Keratinocyte (primary cell): ENCODE measurements at regions not wholly inside any gene's neighbourhood (a gene's known extent, or its start where the extent isn't known, plus 50 kb on each side); places are given as distances from the start of the nearest gene placed in this dataset.
"Not testable (repeated sequence)": the region's sequence is repeated elsewhere in the genome, so short reads cannot be mapped to it uniquely, and the experiment has no call there.

Experiments
- DNase-seq: peaks from one replicate; pipeline ENCODE4 v3.0.0-alpha.2; 2011; ENCODE audit warnings: low read depth, missing footprints, low spot score
- FAIRE-seq: peaks from 2 replicates; lab custom pipeline; 2011; peaks lifted over from hg19 to GRCh38; lab: Jason Lieb, UNC
- H2AFZ ChIP-seq: 2 replicates; pipeline ENCODE4 v1.6.0; 2012; ENCODE audit warnings: low read length, control low read depth, inconsistent platforms; ENCODE audit not compliant: control insufficient read depth
- H3K27ac ChIP-seq: 2 replicates; pipeline ENCODE4 v1.5.1; 2011; ENCODE audit warnings: low read length; ENCODE audit not compliant: control insufficient read depth, insufficient read depth
- H3K27me3 ChIP-seq: 3 replicates; pipeline ENCODE4 v1.6.0; 2011; ENCODE audit warnings: low read length; ENCODE audit not compliant: control insufficient read depth, insufficient read depth; ENCODE audit errors: extremely low read depth
- H3K36me3 ChIP-seq, 2 experiments: 2 replicates in 1 of 2; 3 replicates in 1 of 2; pipeline ENCODE4 v1.5.1; 2011; ENCODE audit warnings: low read length in 2 of 2, mild to moderate bottlenecking in 1 of 2; ENCODE audit not compliant: control insufficient read depth in 2 of 2, insufficient read depth in 2 of 2; ENCODE audit errors: extremely low read depth in 1 of 2
- H3K4me1 ChIP-seq: 3 replicates; pipeline ENCODE4 v1.5.1; 2011; ENCODE audit warnings: low read length; ENCODE audit not compliant: control insufficient read depth, insufficient read depth; ENCODE audit errors: extremely low read depth
- H3K4me2 ChIP-seq: 3 replicates; pipeline ENCODE4 v1.6.0; 2011; ENCODE audit warnings: low read depth, low read length; ENCODE audit not compliant: control insufficient read depth, insufficient read depth; ENCODE audit errors: extremely low read depth
- H3K4me3 ChIP-seq, 3 experiments: fragments of 200-600 bp in 1 of 3; sonication (generic) in 1 of 3; 2 replicates in 2 of 3; 3 replicates in 1 of 3; pipeline ENCODE4 v1.5.1; 2011 to 2016; ENCODE audit warnings: low read length in 3 of 3, mild to moderate bottlenecking in 3 of 3, control low read depth in 2 of 3, inconsistent platforms in 1 of 3, low read depth in 1 of 3, mixed read lengths in 1 of 3, mixed run types in 1 of 3, moderate library complexity in 1 of 3; ENCODE audit not compliant: control insufficient read depth in 2 of 3, insufficient read depth in 2 of 3; ENCODE audit errors: extremely low read depth in 1 of 3
- H3K79me2 ChIP-seq: 2 replicates; pipeline ENCODE4 v1.6.0; 2012; ENCODE audit warnings: low read length; ENCODE audit not compliant: control insufficient read depth, insufficient read depth
- H3K9ac ChIP-seq: 3 replicates; pipeline ENCODE4 v1.6.0; 2011; ENCODE audit warnings: low read length; ENCODE audit not compliant: control insufficient read depth, insufficient read depth; ENCODE audit errors: extremely low read depth
- H3K9me1 ChIP-seq: 3 replicates; pipeline ENCODE4 v1.6.0; 2011; ENCODE audit warnings: low read length; ENCODE audit not compliant: control insufficient read depth, insufficient read depth; ENCODE audit errors: extremely low read depth
- H3K9me3 ChIP-seq: 2 replicates; pipeline ENCODE4 v1.5.1; 2012; ENCODE audit warnings: low read depth, low read length; ENCODE audit not compliant: control insufficient read depth
- H4K20me1 ChIP-seq: 3 replicates; pipeline ENCODE4 v1.6.0; 2011; ENCODE audit warnings: low read length; ENCODE audit not compliant: control insufficient read depth, insufficient read depth; ENCODE audit errors: extremely low read depth
- EZH2 ChIP-seq: IDR thresholded peaks from one replicate; pipeline ENCODE4 v1.6.1; 2012; ENCODE audit warnings: inconsistent platforms, mild to moderate bottlenecking, low read length, moderate library complexity
- dilution Hi-C: fragments of 300-500 bp; cut with MboI; formaldehyde crosslinking; loops from one replicate; pipeline ENCODE4 v1.7.0; 2020; ENCODE audit warnings: low sequenced_read_pairs; ENCODE audit not compliant: extremely low pct_ligation_motif_present
- TF ChIP-seq, protein P1 (sequence below), 3 experiments: IDR thresholded peaks in 1 of 3; conservative IDR thresholded peaks in 1 of 3; optimal IDR thresholded peaks in 1 of 3; 2 replicates in 2 of 3; 3 replicates in 1 of 3; pipeline versions ENCODE3 to v1.5.1; 2011; ENCODE audit warnings: low read length in 3 of 3, mild to moderate bottlenecking in 3 of 3, moderate library complexity in 2 of 3, control low read depth in 1 of 3, inconsistent platforms in 1 of 3; ENCODE audit not compliant: insufficient read depth in 2 of 3; ENCODE audit errors: extremely low read depth in 1 of 3

GRCh38 chr5:90220554-90220953 is 189.0 kb downstream of the CETN3 start:
- Histone ChIP-seq H3K79me2 (no peaks in the 10 kb centered on the region), H3K4me2 (no peak overlapping the region), H3K4me3 (no peak overlapping the region), H3K9me3 (no peaks in the 10 kb centered on the region), H3K9ac (no peak overlapping the region), H3K27me3 (no peaks in the 10 kb centered on the region), H3K4me1 (no peaks in the 10 kb centered on the region), H3K36me3 (no peaks in the 10 kb centered on the region), H3K27ac (no peak overlapping the region), H4K20me1 (no peaks in the 10 kb centered on the region), H2AFZ (no peak overlapping the region), H3K9me1 (no peaks in the 10 kb centered on the region)
- FAIRE-seq (no peak), DNase-seq (no peak)
- dilution Hi-C loops: no loop called here
- TF ChIP-seq, protein P1, sequence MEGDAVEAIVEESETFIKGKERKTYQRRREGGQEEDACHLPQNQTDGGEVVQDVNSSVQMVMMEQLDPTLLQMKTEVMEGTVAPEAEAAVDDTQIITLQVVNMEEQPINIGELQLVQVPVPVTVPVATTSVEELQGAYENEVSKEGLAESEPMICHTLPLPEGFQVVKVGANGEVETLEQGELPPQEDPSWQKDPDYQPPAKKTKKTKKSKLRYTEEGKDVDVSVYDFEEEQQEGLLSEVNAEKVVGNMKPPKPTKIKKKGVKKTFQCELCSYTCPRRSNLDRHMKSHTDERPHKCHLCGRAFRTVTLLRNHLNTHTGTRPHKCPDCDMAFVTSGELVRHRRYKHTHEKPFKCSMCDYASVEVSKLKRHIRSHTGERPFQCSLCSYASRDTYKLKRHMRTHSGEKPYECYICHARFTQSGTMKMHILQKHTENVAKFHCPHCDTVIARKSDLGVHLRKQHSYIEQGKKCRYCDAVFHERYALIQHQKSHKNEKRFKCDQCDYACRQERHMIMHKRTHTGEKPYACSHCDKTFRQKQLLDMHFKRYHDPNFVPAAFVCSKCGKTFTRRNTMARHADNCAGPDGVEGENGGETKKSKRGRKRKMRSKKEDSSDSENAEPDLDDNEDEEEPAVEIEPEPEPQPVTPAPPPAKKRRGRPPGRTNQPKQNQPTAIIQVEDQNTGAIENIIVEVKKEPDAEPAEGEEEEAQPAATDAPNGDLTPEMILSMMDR (optimal IDR thresholded peaks at IDR 0.05 in 1 of 3, IDR thresholded peaks at IDR 0.05 in 1 of 3, conservative IDR thresholded peaks at IDR 0.05 in 1 of 3; ENCODE audit: extremely low read depth in 1 of 3, insufficient read depth in 2 of 3, low read length in 3 of 3): no peak
- no peak for TF ChIP-seq EZH2

DNA sequence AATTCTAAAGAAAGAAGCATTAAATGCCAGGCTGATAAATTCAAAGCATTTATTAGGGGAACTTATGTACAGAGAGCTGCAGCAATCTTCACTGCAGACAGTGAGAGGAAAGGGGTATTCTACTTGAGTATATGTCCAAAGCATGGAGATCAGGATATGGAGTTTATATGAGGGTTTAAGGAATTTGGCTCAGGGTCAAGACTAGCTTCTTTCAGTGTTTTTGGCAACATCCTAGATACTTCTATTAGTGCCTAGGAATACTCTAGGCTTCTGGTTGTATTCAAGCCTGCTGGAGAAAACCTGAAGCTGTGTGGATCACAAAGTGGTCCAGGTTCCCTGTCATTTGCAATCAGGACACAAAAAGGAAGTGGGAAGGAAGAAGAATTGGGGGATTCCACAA is 194.6 kb downstream of the CETN3 start:
- no peak overlapping the region for H3K9ac ChIP-seq
- TF ChIP-seq, protein P1 (optimal IDR thresholded peaks at IDR 0.05 in 1 of 3, IDR thresholded peaks at IDR 0.05 in 1 of 3, conservative IDR thresholded peaks at IDR 0.05 in 1 of 3; ENCODE audit: extremely low read depth in 1 of 3, insufficient read depth in 2 of 3, low read length in 3 of 3): no peak
- TF ChIP-seq EZH2: no peak
- no peaks in the 10 kb centered on the region for H3K79me2 ChIP-seq
- no peak overlapping the region for H3K4me3 ChIP-seq
- no peaks in the 10 kb centered on the region for H3K9me1 ChIP-seq
- H3K36me3 ChIP-seq: no peaks in the 10 kb centered on the region
- H3K27me3 ChIP-seq: no peaks in the 10 kb centered on the region
- DNase-seq: no peak
- no peak overlapping the region for H2AFZ ChIP-seq
- no peaks in the 10 kb centered on the region for H3K4me1 ChIP-seq
- no peaks in the 10 kb centered on the region for H4K20me1 ChIP-seq
- no peak for FAIRE-seq
- dilution Hi-C loops: no loop called here
- no peak overlapping the region for H3K27ac ChIP-seq
- H3K4me2 ChIP-seq: no peak overlapping the region
- H3K9me3 ChIP-seq: no peaks in the 10 kb centered on the region

DNA sequence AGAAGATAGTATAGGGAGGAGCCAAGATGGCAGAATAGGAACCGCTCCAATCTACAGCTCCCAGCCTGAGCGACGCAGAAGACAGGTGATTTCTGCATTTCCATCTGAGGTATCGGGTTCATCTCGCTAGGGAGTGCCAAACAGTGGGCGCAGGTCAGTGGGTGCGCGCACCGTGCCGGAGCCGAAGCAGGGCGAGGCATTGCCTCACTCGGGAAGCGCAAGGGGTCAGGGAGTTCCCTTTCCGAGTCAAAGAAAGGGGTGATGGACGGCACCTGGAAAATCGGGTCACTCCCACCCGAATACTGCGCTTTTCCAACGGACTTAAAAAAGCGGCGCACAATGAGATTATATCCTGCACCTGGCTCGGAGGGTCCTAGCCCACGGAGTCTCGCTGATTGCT is 201.2 kb downstream of the CETN3 start:
- H2AFZ ChIP-seq, H3K9me3 ChIP-seq, H3K4me2 ChIP-seq, H3K79me2 ChIP-seq, H4K20me1 ChIP-seq, H3K4me1 ChIP-seq, H3K9me1 ChIP-seq, DNase-seq, H3K36me3 ChIP-seq, H3K27ac ChIP-seq, H3K9ac ChIP-seq, H3K4me3 ChIP-seq, FAIRE-seq, dilution Hi-C loops, H3K27me3 ChIP-seq: not testable (repeated sequence)
